Mesenchymal stem cell (in vitro differentiated cells and primary cell): ENCODE measurements at regions not wholly inside any gene's neighbourhood (a gene's known extent, or its start where the extent isn't known, plus 50 kb on each side); places are given as distances from the start of the nearest gene placed in this dataset.

Experiments
- DNase-seq: peaks from one replicate; pipeline ENCODE4 v3.0.0-alpha.2; 2013
- H2AFZ ChIP-seq: one replicate; pipeline ENCODE4 v1.6.1; 2013; ENCODE audit warnings: low read depth, mild to moderate bottlenecking, control low read depth, inconsistent platforms, low read length, moderate library complexity
- H2AK5ac ChIP-seq: 2 replicates; pipeline ENCODE4 v1.6.1; 2013; ENCODE audit warnings: low read length, moderate library complexity, mild to moderate bottlenecking, inconsistent platforms; ENCODE audit not compliant: severe bottlenecking
- H2BK120ac ChIP-seq: one replicate; pipeline ENCODE4 v1.6.1; 2013; ENCODE audit warnings: low read depth, mild to moderate bottlenecking, inconsistent platforms, low read length, moderate library complexity
- H2BK12ac ChIP-seq, 2 experiments: one replicate each; pipeline ENCODE4 v1.6.1; 2013; ENCODE audit warnings: inconsistent platforms in 2 of 2, low read length in 2 of 2, mild to moderate bottlenecking in 2 of 2, moderate library complexity in 2 of 2, control low read depth in 1 of 2
- H2BK15ac ChIP-seq: one replicate; pipeline ENCODE4 v1.6.1; 2013; ENCODE audit warnings: mild to moderate bottlenecking, low read depth, inconsistent platforms; ENCODE audit not compliant: poor library complexity, severe bottlenecking
- H2BK5ac ChIP-seq: 2 replicates; pipeline ENCODE4 v1.6.1; 2013; ENCODE audit warnings: low read depth, mild to moderate bottlenecking, low read length, control low read depth, inconsistent platforms; ENCODE audit not compliant: poor library complexity, severe bottlenecking
- H3K14ac ChIP-seq, 2 experiments: one replicate each; pipeline ENCODE4 v1.6.1; 2013; ENCODE audit warnings: inconsistent platforms in 2 of 2, low read length in 2 of 2, control low read depth in 1 of 2, mild to moderate bottlenecking in 1 of 2, moderate library complexity in 1 of 2
- H3K18ac ChIP-seq, 2 experiments: one replicate each; pipeline ENCODE4 v1.6.1; 2013; ENCODE audit warnings: inconsistent platforms in 2 of 2, low read length in 2 of 2, control low read depth in 1 of 2, low read depth in 1 of 2, mild to moderate bottlenecking in 1 of 2
- H3K23ac ChIP-seq, 2 experiments: one replicate each; pipeline ENCODE4 v1.6.1; 2013; ENCODE audit warnings: inconsistent platforms in 2 of 2, low read length in 2 of 2, mild to moderate bottlenecking in 2 of 2, moderate library complexity in 2 of 2, control low read depth in 1 of 2
- H3K27ac ChIP-seq: 2 replicates; pipeline ENCODE4 v1.5.1; 2013; ENCODE audit warnings: mild to moderate bottlenecking, moderate library complexity, low read length, control low read depth, inconsistent platforms; ENCODE audit not compliant: poor library complexity, severe bottlenecking
- H3K27me3 ChIP-seq, 2 experiments: 2 replicates each; pipeline versions ENCODE4 v1.6.1 to v1.7.0; 2013; ENCODE audit warnings: low read length in 2 of 2, mild to moderate bottlenecking in 2 of 2, moderate library complexity in 2 of 2, control low read depth in 1 of 2, inconsistent platforms in 1 of 2; ENCODE audit not compliant: control insufficient read depth in 1 of 2, insufficient read depth in 1 of 2
- H3K36me3 ChIP-seq, 2 experiments: 2 replicates each; pipeline versions ENCODE4 v1.6.1 to v1.7.0; 2013; ENCODE audit warnings: low read length in 2 of 2, control low read depth in 1 of 2, inconsistent platforms in 1 of 2, low read depth in 1 of 2, mild to moderate bottlenecking in 1 of 2; ENCODE audit not compliant: insufficient read depth in 2 of 2, control insufficient read depth in 1 of 2
- H3K4ac ChIP-seq, 2 experiments: one replicate each; pipeline ENCODE4 v1.6.1; 2013; ENCODE audit warnings: inconsistent platforms in 2 of 2, low read length in 2 of 2, mild to moderate bottlenecking in 2 of 2, moderate library complexity in 2 of 2, control low read depth in 1 of 2, low read depth in 1 of 2
- H3K4me1 ChIP-seq: 2 replicates; pipeline ENCODE4 v1.6.1; 2013; ENCODE audit warnings: low read depth, low read length, control low read depth; ENCODE audit not compliant: control insufficient read depth, insufficient read depth
- H3K4me2 ChIP-seq: 2 replicates; pipeline ENCODE4 v1.6.1; 2013; ENCODE audit warnings: low read length, mild to moderate bottlenecking, inconsistent platforms; ENCODE audit not compliant: poor library complexity, severe bottlenecking
- H3K4me3 ChIP-seq, 2 experiments: 2 replicates each; pipeline versions ENCODE4 v1.5.1 to v1.7.0; 2013; ENCODE audit warnings: low read length in 2 of 2, mild to moderate bottlenecking in 2 of 2, control low read depth in 1 of 2, low read depth in 1 of 2; ENCODE audit not compliant: insufficient read depth in 1 of 2
- H3K79me1 ChIP-seq: replicated peaks from 2 replicates; pipeline ENCODE4 v1.6.1; 2013; ENCODE audit warnings: mild to moderate bottlenecking, control low read depth, low read length, inconsistent platforms; ENCODE audit not compliant: poor library complexity, severe bottlenecking
- H3K9ac ChIP-seq: 2 replicates; pipeline ENCODE4 v1.7.0; 2013; ENCODE audit warnings: mild to moderate bottlenecking, low read length, moderate library complexity
- H3K9me3 ChIP-seq: 2 replicates; pipeline ENCODE4 v1.7.0; 2013; ENCODE audit warnings: mild to moderate bottlenecking, low read length; ENCODE audit not compliant: control insufficient read depth
- H4K8ac ChIP-seq: one replicate; pipeline ENCODE4 v1.6.1; 2013; ENCODE audit warnings: inconsistent platforms, mild to moderate bottlenecking, low read length, moderate library complexity
- H4K91ac ChIP-seq: one replicate; pipeline ENCODE4 v1.6.1; 2013; ENCODE audit warnings: mild to moderate bottlenecking, low read length, inconsistent platforms
- whole genome bisulfite sequencing: methylation state at CpG from one replicate; pipeline ENCODE4 v1.1.7; 2013; ENCODE audit warnings: mixed read lengths; 5-methylcytosine and 5-hydroxymethylcytosine counted together

DNA sequence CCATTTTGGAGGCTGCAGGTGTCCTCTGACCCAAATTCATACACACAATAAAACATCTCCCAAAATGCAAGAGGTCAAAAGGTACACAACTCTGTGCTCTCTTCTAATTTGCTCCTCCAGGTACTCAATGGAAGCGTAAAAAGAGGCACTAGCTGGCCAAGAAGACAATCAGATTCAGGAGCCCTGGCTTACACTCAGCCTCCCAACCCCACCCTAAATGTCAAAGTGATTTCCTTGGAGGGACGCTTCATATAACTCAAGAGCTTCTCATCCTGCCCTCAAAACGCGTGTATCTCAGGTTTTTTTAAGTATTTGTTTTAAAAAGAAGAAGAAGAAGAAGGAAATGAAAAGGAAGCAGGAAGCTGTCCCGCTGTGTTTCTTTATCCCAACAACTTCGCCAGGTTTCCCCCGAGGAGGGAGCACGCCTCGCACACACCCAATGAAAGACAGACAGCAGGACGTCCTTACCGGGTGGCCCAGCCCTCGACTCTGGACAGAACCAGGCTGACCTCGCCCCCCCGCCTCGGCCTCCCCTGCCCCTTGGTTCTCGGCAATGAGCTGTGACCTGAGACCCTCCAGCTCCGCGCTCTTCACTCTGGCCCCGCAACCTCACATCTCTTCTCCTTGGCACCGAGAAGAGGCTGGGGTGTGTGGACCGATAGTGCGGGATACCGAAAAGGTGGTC is 620.7 kb upstream of the ZNF385D start:
- peaks cover 9% of the 10 kb centered on the region for H3K4me1 ChIP-seq
- peak overlapping the region in 1 of 2 experiments; percentile 26 for H3K14ac ChIP-seq

DNA sequence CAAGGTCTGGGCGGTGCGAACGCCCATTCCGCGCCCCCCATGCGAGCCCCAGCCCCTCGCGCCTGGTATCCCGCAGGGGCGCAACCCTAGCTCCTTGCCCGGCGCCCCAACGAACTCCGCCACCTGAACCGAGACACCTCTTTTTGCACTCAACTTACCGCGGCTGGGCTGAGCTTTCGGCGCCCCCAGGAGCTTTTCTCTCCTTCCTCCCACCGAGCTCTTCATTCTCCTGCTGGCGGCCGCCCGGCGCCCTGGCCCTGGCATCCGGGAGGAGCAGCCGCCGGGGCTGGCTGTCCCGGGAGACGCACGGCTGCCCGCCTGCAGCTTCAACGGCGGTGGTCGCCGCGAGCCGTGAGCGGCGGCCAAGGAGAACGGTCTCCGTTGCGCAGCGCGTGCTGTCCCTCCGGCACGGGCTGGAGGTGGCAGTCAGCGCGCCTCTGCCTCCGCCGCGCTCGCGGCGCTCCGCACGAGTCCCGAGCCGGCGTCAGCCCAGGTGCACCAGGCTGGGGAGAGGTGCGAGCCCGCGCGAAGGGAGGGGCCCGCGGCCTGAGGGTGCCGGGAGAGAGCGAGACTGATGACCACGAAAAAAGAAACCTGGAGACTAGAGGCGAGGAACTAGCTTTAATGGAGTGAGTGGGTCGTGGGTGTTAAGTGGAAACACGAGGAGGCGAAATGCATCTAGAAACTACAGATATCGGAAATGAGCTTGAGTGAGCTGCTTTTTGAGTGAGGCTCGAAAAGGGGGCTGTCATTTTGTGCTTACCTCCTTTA is 621.5 kb upstream of the ZNF385D start:
- Histone ChIP-seq H2AK5ac (no peak overlapping the region), H3K27ac (no peak overlapping the region), H3K18ac (no peak overlapping the region), H3K27me3 (peaks cover 16 to 56% of the 10 kb centered on the region in 2 experiments), H2BK15ac (no peak overlapping the region), H3K4ac (peak overlapping the region in 1 of 2 experiments; percentile 13), H2BK12ac (no peak overlapping the region), H4K91ac (no peak overlapping the region), H3K79me1 (no peaks in the 10 kb centered on the region), H3K36me3 (no peaks in the 10 kb centered on the region), H3K9me3 (no peaks in the 10 kb centered on the region), H3K4me2 (peak overlapping the region; percentile 88), H3K4me1 (peaks cover 9% of the 10 kb centered on the region), H3K14ac (no peak overlapping the region), H3K9ac (no peak overlapping the region), H2BK5ac (no peak overlapping the region), H3K23ac (no peak overlapping the region), H2BK120ac (no peak overlapping the region), H2AFZ (peak overlapping the region; percentile 36), H4K8ac (no peak overlapping the region), H3K4me3 (peak overlapping the region; percentile 60 to 76)
- WGBS, result 2% methylated on average over 74 of the region's 74 CpGs
- no peak for DNase-seq

More for the DNA sequence above, 620.7 kb upstream of the ZNF385D start:
- Histone ChIP-seq H2BK5ac (no peak overlapping the region), H3K18ac (peak overlapping the region in 1 of 2 experiments; percentile 19), H3K9me3 (no peaks in the 10 kb centered on the region), H2BK12ac (no peak overlapping the region), H3K9ac (no peak overlapping the region), H3K36me3 (no peaks in the 10 kb centered on the region), H2AFZ (no peak overlapping the region), H4K8ac (no peak overlapping the region), H4K91ac (no peak overlapping the region), H2BK120ac (no peak overlapping the region), H2AK5ac (no peak overlapping the region), H3K4ac (peak overlapping the region in 1 of 2 experiments; percentile 13), H2BK15ac (no peak overlapping the region), H3K79me1 (no peaks in the 10 kb centered on the region), H3K27me3 (peaks cover 16 to 56% of the 10 kb centered on the region in 2 experiments), H3K23ac (no peak overlapping the region), H3K4me2 (peak overlapping the region; percentile 88), H3K4me3 (peak overlapping the region; percentile 60 to 76), H3K27ac (no peak overlapping the region)
- 7% methylated on average over 16 of the region's 23 CpGs for WGBS
- DNase-seq, result no peak

DNA sequence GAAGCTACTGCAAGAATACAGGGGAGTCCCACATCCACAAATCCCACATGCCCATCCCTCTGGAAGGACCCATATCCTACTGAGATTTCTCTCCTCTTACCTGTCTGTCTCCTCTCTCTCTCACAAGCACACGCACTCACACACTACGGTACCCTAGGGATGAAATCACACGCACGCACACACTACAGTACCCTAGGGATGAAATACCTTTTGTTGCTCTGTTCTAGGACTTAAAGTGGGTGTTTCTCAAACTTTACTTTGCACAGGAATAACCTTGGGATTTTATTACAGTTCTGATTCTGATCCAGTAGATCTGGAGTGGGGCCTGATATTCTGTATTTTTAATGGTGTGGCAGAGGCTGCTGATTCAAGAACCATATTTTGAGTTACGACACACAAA is 622.2 kb upstream of the ZNF385D start:
- Histone ChIP-seq H3K14ac (peak overlapping the region in 1 of 2 experiments; percentile 15), H2BK12ac (no peak overlapping the region), H3K9me3 (no peaks in the 10 kb centered on the region), H3K79me1 (no peaks in the 10 kb centered on the region), H4K8ac (no peak overlapping the region), H4K91ac (no peak overlapping the region), H2AK5ac (no peak overlapping the region), H3K36me3 (no peaks in the 10 kb centered on the region), H3K18ac (no peak overlapping the region), H2BK15ac (no peak overlapping the region), H2AFZ (no peak overlapping the region), H3K27ac (no peak overlapping the region), H3K4me3 (peak overlapping the region in 1 of 2 experiments; percentile 76), H3K4ac (no peak overlapping the region), H3K23ac (peak overlapping the region in 1 of 2 experiments; percentile 83), H2BK120ac (no peak overlapping the region), H3K4me1 (peaks cover 9% of the 10 kb centered on the region), H3K4me2 (no peak overlapping the region), H3K9ac (no peak overlapping the region), H2BK5ac (no peak overlapping the region), H3K27me3 (peaks cover 16 to 56% of the 10 kb centered on the region in 2 experiments)
- no peak for DNase-seq
- 100% methylated on average over 2 of the region's 5 CpGs for WGBS

DNA sequence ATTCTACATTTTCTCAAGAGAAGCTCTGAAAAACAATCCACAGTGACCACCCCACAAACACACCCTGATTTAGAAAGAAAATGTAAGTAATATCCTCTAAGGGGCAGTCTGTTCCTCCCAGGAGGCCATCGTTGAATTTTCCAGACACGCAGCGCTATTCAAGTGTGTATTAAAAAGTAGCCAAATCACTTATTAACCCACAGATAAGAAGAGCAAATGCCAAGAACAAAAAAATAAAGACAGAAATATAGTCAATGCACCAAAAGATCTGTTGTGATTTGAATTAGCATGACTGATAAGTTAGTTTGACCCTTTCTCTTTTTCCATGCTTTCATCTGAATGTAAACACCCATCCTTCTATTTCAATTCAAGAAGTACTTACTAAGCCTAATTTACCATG is 622.8 kb upstream of the ZNF385D start:
- no peak overlapping the region for H4K8ac ChIP-seq
- DNase-seq, result no peak
- H3K79me1 ChIP-seq, result no peaks in the 10 kb centered on the region
- no peak overlapping the region for H2BK12ac ChIP-seq
- no peak overlapping the region for H2AK5ac ChIP-seq
- no peak overlapping the region for H3K23ac ChIP-seq
- H2BK5ac ChIP-seq, result no peak overlapping the region
- H2BK15ac ChIP-seq, result no peak overlapping the region
- 100% methylated on average over 1 of the region's 3 CpGs for WGBS
- H3K4ac ChIP-seq, result no peak overlapping the region
- H3K4me2 ChIP-seq, result no peak overlapping the region
- no peaks in the 10 kb centered on the region for H3K36me3 ChIP-seq
- H3K18ac ChIP-seq, result no peak overlapping the region
- no peak overlapping the region for H3K4me3 ChIP-seq
- no peak overlapping the region for H3K14ac ChIP-seq
- peaks cover 16 to 60% of the 10 kb centered on the region in 2 experiments for H3K27me3 ChIP-seq
- H3K9me3 ChIP-seq, result no peaks in the 10 kb centered on the region
- peaks cover 9% of the 10 kb centered on the region for H3K4me1 ChIP-seq
- H3K9ac ChIP-seq, result no peak overlapping the region
- no peak overlapping the region for H3K27ac ChIP-seq
- H2AFZ ChIP-seq, result no peak overlapping the region
- no peak overlapping the region for H2BK120ac ChIP-seq
- H4K91ac ChIP-seq, result no peak overlapping the region
